ENCODE measurements at regions not wholly inside any gene's neighbourhood (a gene's known extent, or its start where the extent isn't known, plus 50 kb on each side); places are given as distances from the start of the nearest gene placed in this dataset.

DNA sequence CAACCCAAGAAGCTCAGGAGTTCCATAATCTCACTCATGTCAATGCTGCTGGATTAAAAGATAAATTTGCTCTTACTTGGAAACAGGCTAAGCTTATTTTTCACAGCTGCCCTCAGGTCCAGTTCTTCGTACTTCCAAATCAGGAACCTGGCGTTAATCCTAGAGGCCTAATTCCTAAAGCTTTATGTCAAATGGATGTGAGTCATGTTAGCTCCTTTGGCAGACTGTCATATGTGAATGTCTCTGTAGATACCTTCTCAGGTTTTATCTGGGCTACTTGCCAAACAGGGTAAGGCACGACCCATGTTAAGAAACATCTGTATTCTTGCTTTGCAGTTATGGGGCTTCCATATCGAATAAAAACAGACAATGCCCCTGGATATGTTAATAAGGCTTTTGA is 504.6 kb downstream of the ALG10 start:
- Histone ChIP-seq H2AFZ (ENCODE audit: low read depth) (no peak overlapping the region), H3K9ac (no peak overlapping the region), H4K20me1 (ENCODE audit: insufficient read depth) (no peaks in the 10 kb centered on the region), H3K4me1 (ENCODE audit: low read depth, poor library complexity, severe bottlenecking) (no peaks in the 10 kb centered on the region), H3K4me2 (no peak overlapping the region), H3K36me3 (ENCODE audit: insufficient read depth) (no peaks in the 10 kb centered on the region), H3K4me3 (IDR thresholded peaks at IDR 0.05; ENCODE audit: insufficient read depth, low read depth, low read length) (no peak overlapping the region), H3K27me3 (ENCODE audit: insufficient read depth, low read depth) (no peaks in the 10 kb centered on the region), H3K79me2 (ENCODE audit: insufficient read depth, low read depth) (no peaks in the 10 kb centered on the region), H3K27ac (no peak overlapping the region)
- no peak for TF ChIP-seq CTCF (conservative IDR thresholded peaks at IDR 0.05; ENCODE audit: low read depth, low read length)

DNA sequence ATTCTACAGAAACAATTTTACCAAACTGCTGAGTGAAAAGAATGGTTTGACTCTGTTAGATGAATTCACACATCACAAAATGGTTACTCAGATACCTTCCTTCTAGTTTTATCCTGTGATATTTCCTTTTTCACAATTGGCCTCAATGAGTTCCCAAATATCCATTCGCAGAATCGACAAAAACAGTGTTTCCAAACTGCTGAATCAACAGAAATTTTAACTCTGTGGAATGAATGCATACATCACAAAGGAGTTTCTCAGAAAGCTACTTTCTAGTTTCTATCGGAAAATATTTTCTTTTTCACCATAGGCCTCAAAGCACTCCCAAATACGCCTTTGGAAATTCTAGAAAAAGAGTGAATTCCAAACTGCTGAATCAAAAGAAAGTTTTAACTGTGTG is 525.0 kb downstream of the ALG10 start:
- no peak overlapping the region for H3K4me2 ChIP-seq
- H3K79me2 ChIP-seq (ENCODE audit: insufficient read depth, low read depth), result no peaks in the 10 kb centered on the region
- no peak overlapping the region for H3K27ac ChIP-seq
- H3K9ac ChIP-seq, result no peak overlapping the region
- no peak overlapping the region for H3K4me3 ChIP-seq (IDR thresholded peaks at IDR 0.05; ENCODE audit: insufficient read depth, low read depth, low read length)
- H2AFZ ChIP-seq (ENCODE audit: low read depth), result no peak overlapping the region
- H3K27me3 ChIP-seq (ENCODE audit: insufficient read depth, low read depth), result no peaks in the 10 kb centered on the region
- H4K20me1 ChIP-seq (ENCODE audit: insufficient read depth), result no peaks in the 10 kb centered on the region
- no peaks in the 10 kb centered on the region for H3K4me1 ChIP-seq (ENCODE audit: low read depth, poor library complexity, severe bottlenecking)
- TF ChIP-seq CTCF (conservative IDR thresholded peaks at IDR 0.05; ENCODE audit: low read depth, low read length), result no peak
- no peaks in the 10 kb centered on the region for H3K36me3 ChIP-seq (ENCODE audit: insufficient read depth)

DNA sequence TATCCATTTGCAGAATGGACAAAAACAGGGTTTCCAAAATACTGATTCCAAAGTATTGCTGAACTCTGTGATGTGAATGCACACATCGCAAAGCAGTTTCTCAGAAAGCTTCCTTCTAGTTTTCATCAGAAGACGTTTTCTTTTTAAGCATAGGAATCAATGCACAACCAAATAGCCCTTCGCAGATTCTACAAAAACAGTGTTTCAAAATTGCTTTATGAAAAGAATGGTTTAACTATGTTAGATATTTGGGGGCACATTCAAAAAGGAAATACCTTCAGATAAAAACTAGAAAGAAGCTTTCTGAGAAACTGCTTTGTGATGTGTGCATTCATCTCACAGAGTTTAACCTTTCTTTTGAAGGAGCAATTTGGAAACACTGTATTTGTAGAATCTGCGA is 569.7 kb downstream of the ALG10 start:
- no peak overlapping the region for H2AFZ ChIP-seq (ENCODE audit: low read depth)
- no peak overlapping the region for H3K4me2 ChIP-seq
- no peaks in the 10 kb centered on the region for H3K27me3 ChIP-seq (ENCODE audit: insufficient read depth, low read depth)
- H3K4me1 ChIP-seq (ENCODE audit: low read depth, poor library complexity, severe bottlenecking), result no peaks in the 10 kb centered on the region
- H3K36me3 ChIP-seq (ENCODE audit: insufficient read depth), result no peaks in the 10 kb centered on the region
- no peak overlapping the region for H3K4me3 ChIP-seq (IDR thresholded peaks at IDR 0.05; ENCODE audit: insufficient read depth, low read depth, low read length)
- TF ChIP-seq CTCF (conservative IDR thresholded peaks at IDR 0.05; ENCODE audit: low read depth, low read length), result no peak
- no peaks in the 10 kb centered on the region for H3K79me2 ChIP-seq (ENCODE audit: insufficient read depth, low read depth)
- H3K27ac ChIP-seq, result no peak overlapping the region
- no peak overlapping the region for H3K9ac ChIP-seq
- H4K20me1 ChIP-seq (ENCODE audit: insufficient read depth), result no peaks in the 10 kb centered on the region

GRCh38 chr12:34595749-34596733 is 573.7 kb downstream of the ALG10 start:
- H3K36me3 ChIP-seq (ENCODE audit: insufficient read depth), result no peaks in the 10 kb centered on the region
- H3K79me2 ChIP-seq (ENCODE audit: insufficient read depth, low read depth), result no peaks in the 10 kb centered on the region
- H4K20me1 ChIP-seq (ENCODE audit: insufficient read depth), result no peaks in the 10 kb centered on the region
- no peak overlapping the region for H3K9ac ChIP-seq
- no peaks in the 10 kb centered on the region for H3K4me1 ChIP-seq (ENCODE audit: low read depth, poor library complexity, severe bottlenecking)
- TF ChIP-seq CTCF (conservative IDR thresholded peaks at IDR 0.05; ENCODE audit: low read depth, low read length), result no peak
- H3K4me2 ChIP-seq, result no peak overlapping the region
- H3K27ac ChIP-seq, result no peak overlapping the region
- H3K27me3 ChIP-seq (ENCODE audit: insufficient read depth, low read depth), result no peaks in the 10 kb centered on the region
- H3K4me3 ChIP-seq (IDR thresholded peaks at IDR 0.05; ENCODE audit: insufficient read depth, low read depth, low read length), result no peak overlapping the region
- H2AFZ ChIP-seq (ENCODE audit: low read depth), result no peak overlapping the region
